ENCODE measurements at regions not wholly inside any gene's neighbourhood (a gene's known extent, or its start where the extent isn't known, plus 50 kb on each side); places are given as distances from the start of the nearest gene placed in this dataset.
"Not testable (repeated sequence)": the region's sequence is repeated elsewhere in the genome, so short reads cannot be mapped to it uniquely, and the experiment has no call there.

DNA sequence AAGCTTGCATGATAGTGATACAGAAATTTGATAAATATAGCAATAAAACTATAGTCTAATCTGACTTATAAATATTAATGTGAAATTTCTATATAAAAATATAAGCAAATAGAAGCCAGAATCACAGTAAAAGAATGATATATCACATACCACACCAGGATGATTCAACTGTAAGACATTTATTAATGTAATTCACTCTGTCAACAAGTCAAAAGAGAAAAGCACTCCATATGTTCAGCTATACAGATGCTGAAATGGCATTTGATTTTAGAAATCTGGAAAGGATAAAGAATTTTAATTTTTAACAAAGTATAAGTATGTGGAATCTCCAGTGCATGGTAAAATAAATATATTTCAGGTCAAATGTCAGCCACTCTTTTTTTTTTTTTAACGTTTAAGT lies 372.4 kb downstream of the KCNN2 start:
- DNase-seq (ENCODE audit: low read depth, low spot score), result no peak
- in situ Hi-C loops (cut with HindIII; ENCODE audit: low sequenced_read_pairs), result no loop called here
- TF ChIP-seq, protein P1, sequence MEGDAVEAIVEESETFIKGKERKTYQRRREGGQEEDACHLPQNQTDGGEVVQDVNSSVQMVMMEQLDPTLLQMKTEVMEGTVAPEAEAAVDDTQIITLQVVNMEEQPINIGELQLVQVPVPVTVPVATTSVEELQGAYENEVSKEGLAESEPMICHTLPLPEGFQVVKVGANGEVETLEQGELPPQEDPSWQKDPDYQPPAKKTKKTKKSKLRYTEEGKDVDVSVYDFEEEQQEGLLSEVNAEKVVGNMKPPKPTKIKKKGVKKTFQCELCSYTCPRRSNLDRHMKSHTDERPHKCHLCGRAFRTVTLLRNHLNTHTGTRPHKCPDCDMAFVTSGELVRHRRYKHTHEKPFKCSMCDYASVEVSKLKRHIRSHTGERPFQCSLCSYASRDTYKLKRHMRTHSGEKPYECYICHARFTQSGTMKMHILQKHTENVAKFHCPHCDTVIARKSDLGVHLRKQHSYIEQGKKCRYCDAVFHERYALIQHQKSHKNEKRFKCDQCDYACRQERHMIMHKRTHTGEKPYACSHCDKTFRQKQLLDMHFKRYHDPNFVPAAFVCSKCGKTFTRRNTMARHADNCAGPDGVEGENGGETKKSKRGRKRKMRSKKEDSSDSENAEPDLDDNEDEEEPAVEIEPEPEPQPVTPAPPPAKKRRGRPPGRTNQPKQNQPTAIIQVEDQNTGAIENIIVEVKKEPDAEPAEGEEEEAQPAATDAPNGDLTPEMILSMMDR (IDR thresholded peaks at IDR 0.05; ENCODE audit: low read depth, low read length), result no peak
- H3K4me3 ChIP-seq (ENCODE audit: low read depth, low read length), result no peak overlapping the region

DNA sequence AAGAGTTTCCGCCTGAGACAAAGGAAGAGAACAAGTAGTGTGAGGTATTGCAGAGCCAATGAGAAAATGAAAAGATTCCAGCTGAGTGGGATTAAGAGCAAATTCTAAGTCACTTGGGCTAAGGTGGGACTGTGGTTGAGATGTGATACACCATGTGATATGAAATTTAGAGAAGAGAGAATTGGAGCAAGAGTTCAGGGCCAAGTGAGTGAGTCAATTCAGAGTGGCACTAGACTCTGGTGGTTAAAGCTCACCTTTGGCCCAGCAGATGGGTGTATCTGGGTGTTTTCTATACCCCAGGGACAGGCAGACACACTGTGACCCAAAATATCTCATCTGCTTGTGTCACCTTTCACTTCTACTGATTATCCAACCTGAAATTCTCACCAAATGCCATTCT lies 368.1 kb downstream of the KCNN2 start:
- H3K4me3 ChIP-seq (ENCODE audit: low read depth, low read length), result no peak overlapping the region
- TF ChIP-seq, protein P1 (IDR thresholded peaks at IDR 0.05; ENCODE audit: low read depth, low read length), result no peak
- in situ Hi-C loops (cut with HindIII; ENCODE audit: low sequenced_read_pairs), result no loop called here
- no peak for DNase-seq (ENCODE audit: low read depth, low spot score)

DNA sequence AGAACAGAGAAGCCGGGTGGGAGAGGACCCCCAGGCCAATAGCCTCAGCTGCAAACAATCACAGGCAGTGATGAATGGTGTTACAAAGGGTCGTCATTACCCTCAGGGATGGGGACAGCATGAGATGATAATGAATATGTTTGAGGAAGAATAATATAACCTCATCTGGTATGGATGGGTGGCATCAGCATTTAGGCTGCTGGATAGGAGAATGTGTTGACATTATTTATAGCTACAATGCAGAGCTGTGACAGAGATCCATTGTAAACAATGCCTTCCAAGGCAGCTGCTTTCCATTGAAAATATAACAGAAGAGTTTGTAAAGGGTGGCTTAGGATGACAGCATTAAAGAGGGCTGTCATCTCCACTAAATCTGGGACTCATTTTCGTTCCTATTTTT lies 365.5 kb downstream of the KCNN2 start:
- no peak overlapping the region for H3K4me3 ChIP-seq (ENCODE audit: low read depth, low read length)
- DNase-seq (ENCODE audit: low read depth, low spot score), result no peak
- TF ChIP-seq, protein P1 (IDR thresholded peaks at IDR 0.05; ENCODE audit: low read depth, low read length), result no peak
- in situ Hi-C loops (cut with HindIII; ENCODE audit: low sequenced_read_pairs), result no loop called here

DNA sequence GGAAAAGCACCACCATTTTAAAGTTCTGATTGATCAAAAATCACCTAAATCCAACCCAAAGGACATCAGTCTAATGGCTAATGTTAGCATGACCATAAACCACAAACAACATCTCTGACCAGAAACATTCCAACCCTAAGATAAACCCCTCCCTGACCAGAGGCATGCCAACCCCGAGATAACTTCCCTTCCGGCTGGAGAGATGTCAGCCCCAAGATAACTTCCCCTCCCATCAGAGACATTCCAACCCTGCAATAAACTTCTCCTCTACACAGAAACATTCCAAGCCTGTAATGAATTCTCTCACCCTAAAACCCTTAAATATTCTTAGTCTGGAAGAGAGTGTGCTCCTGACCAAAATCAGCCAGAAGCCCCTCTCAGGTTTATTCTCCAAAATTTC lies 364.3 kb downstream of the KCNN2 start:
- in situ Hi-C loops (cut with HindIII; ENCODE audit: low sequenced_read_pairs), result no loop called here
- DNase-seq (ENCODE audit: low read depth, low spot score), result no peak
- no peak overlapping the region for H3K4me3 ChIP-seq (ENCODE audit: low read depth, low read length)
- TF ChIP-seq, protein P1 (IDR thresholded peaks at IDR 0.05; ENCODE audit: low read depth, low read length), result no peak

DNA sequence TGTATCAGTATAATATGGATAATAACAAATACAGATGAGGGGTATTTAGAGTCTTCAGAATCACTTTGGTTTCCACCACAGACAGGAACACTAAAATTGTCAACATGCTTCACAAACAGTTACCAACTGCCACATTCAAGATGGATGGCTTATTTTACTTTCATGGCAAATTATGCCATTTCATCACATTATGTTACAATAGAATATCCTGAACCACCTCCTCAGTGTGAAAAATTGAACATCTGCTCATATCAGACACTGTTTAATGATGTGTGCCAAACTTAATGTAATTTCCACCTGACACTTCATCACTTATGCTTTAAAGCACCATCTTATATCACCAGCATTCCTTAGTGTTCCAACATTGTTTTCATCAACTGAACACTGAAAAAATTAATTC lies 357.4 kb downstream of the KCNN2 start:
- TF ChIP-seq, protein P1 (IDR thresholded peaks at IDR 0.05; ENCODE audit: low read depth, low read length), result no peak
- DNase-seq (ENCODE audit: low read depth, low spot score), result no peak
- in situ Hi-C loops (cut with HindIII; ENCODE audit: low sequenced_read_pairs), result no loop called here
- H3K4me3 ChIP-seq (ENCODE audit: low read depth, low read length), result no peak overlapping the region

DNA sequence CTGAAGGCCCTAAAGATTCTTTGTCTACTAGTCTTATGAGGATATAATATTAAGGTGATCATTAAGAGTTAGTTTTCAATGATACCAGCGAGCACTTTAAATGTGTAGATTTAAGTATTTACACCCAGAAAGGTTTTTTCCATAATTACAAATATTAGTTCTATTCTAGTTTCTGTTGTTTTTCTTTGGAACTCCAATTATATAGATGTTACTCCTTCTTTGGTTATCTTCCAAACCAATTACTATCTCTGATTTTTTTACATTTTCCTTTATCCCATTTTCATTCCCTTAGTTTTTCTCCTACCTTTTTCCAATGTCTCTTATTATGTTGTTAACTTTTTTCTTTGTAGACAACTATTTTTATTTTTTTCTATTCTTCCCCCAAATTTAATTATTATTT lies 355.1 kb downstream of the KCNN2 start:
- TF ChIP-seq, protein P1 (IDR thresholded peaks at IDR 0.05; ENCODE audit: low read depth, low read length), result no peak

DNA sequence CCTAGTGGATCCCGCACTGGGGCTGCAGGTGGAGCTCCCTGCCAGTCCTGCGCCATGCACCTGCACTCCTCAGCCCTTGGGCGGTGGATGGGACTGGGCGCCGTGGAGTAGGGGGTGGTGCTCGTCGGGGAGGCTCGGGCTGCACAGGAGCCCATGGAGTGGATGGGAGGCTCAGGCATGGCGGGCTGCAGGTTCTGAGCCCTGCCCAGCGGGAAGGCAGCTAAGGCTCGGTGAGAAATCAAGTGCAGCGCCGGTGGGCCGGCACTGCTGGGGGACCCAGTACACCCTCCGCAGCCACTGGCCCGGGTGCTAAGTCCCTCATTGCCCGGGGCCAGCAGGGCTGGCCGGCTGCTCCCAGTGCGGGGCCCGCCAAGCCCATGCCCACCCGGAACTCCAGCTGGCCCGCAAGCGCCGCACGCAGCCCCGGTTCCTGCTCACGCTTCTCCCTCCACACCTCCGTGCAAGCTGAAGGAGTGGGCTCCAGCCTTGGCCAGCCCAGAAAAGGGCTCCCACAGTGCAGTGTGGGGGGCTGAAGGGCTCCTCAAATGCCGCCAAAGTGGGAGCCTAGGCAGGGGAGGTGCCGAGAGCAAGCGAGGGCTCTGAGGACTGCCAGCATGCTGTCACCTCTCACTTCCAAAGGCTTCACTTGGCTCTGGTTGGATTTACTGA lies 342.5 kb downstream of the KCNN2 start:
- DNase-seq (ENCODE audit: low read depth, low spot score); in situ Hi-C loops (cut with HindIII; ENCODE audit: low sequenced_read_pairs): not testable (repeated sequence)

More for the DNA sequence above, 355.1 kb downstream of the KCNN2 start:
- DNase-seq (ENCODE audit: low read depth, low spot score), result no peak
- H3K4me3 ChIP-seq (ENCODE audit: low read depth, low read length), result no peak overlapping the region
- in situ Hi-C loops (cut with HindIII; ENCODE audit: low sequenced_read_pairs), result no loop called here

More for the DNA sequence above, 342.5 kb downstream of the KCNN2 start:
- H3K4me3 ChIP-seq (ENCODE audit: low read depth, low read length), result not testable (repeated sequence)

Data from astrocyte of the spinal cord (primary cell).